Trophoblast cell (in vitro differentiated cells and primary cell): ENCODE measurements at regions not wholly inside any gene's neighbourhood (a gene's known extent, or its start where the extent isn't known, plus 50 kb on each side); places are given as distances from the start of the nearest gene placed in this dataset.

Experiments
- DNase-seq, 2 donors: peaks; one replicate each; pipeline ENCODE4 v3.0.0-alpha.2; 2016
- H2AFZ ChIP-seq: 2 replicates; pipeline ENCODE4 v1.6.1; 2013; ENCODE audit warnings: low read length, moderate library complexity, mild to moderate bottlenecking; ENCODE audit not compliant: insufficient read depth, poor library complexity
- H2AK5ac ChIP-seq: 2 replicates; pipeline ENCODE4 v1.6.1; 2013; ENCODE audit warnings: mild to moderate bottlenecking, low read length
- H2BK120ac ChIP-seq: 2 replicates; pipeline ENCODE4 v1.6.1; 2013; ENCODE audit warnings: low read length, mild to moderate bottlenecking, moderate library complexity; ENCODE audit not compliant: insufficient read depth, poor library complexity
- H2BK12ac ChIP-seq: 2 replicates; pipeline ENCODE4 v1.6.1; 2013; ENCODE audit warnings: mild to moderate bottlenecking, low read length, moderate library complexity
- H2BK5ac ChIP-seq: 2 replicates; pipeline ENCODE4 v1.6.1; 2013; ENCODE audit warnings: low read length, low read depth, moderate library complexity, mild to moderate bottlenecking; ENCODE audit not compliant: poor library complexity
- H3K14ac ChIP-seq: 2 replicates; pipeline ENCODE4 v1.6.1; 2013; ENCODE audit warnings: mild to moderate bottlenecking, low read length
- H3K18ac ChIP-seq: 2 replicates; pipeline ENCODE4 v1.6.1; 2013; ENCODE audit warnings: mild to moderate bottlenecking, low read length
- H3K23ac ChIP-seq: 2 replicates; pipeline ENCODE4 v1.6.1; 2013; ENCODE audit warnings: low read length
- H3K27ac ChIP-seq: 2 replicates; pipeline ENCODE4 v1.5.1; 2013; ENCODE audit warnings: low read depth, mild to moderate bottlenecking, inconsistent platforms, low read length, moderate library complexity
- H3K27me3 ChIP-seq: 2 replicates; pipeline ENCODE4 v1.6.1; 2013; ENCODE audit warnings: inconsistent platforms, mild to moderate bottlenecking, low read length, moderate library complexity; ENCODE audit not compliant: insufficient read depth
- H3K36me3 ChIP-seq, 2 experiments: 1 replicate in 1 of 2; 2 replicates in 1 of 2; pipeline ENCODE4 v1.6.1; 2013; ENCODE audit warnings: low read length in 2 of 2, mild to moderate bottlenecking in 2 of 2, moderate library complexity in 1 of 2; ENCODE audit not compliant: insufficient read depth in 2 of 2, control insufficient read depth in 1 of 2
- H3K4ac ChIP-seq: 2 replicates; pipeline ENCODE4 v1.6.1; 2013; ENCODE audit warnings: low read depth, mild to moderate bottlenecking, low read length, moderate library complexity
- H3K4me1 ChIP-seq, 2 experiments: 1 replicate in 1 of 2; 2 replicates in 1 of 2; pipeline ENCODE4 v1.6.1; 2013; ENCODE audit warnings: low read length in 2 of 2, mild to moderate bottlenecking in 2 of 2, moderate library complexity in 1 of 2; ENCODE audit not compliant: insufficient read depth in 2 of 2, control insufficient read depth in 1 of 2
- H3K4me2 ChIP-seq: 2 replicates; pipeline ENCODE4 v1.6.1; 2013; ENCODE audit warnings: inconsistent platforms, mild to moderate bottlenecking, low read length, moderate library complexity
- H3K4me3 ChIP-seq: 2 replicates; pipeline ENCODE4 v1.5.1; 2013; ENCODE audit warnings: mild to moderate bottlenecking, low read depth, low read length, inconsistent platforms
- H3K79me1 ChIP-seq: one replicate; pipeline ENCODE4 v1.6.1; 2013; ENCODE audit warnings: low read length
- H3K79me2 ChIP-seq: 2 replicates; pipeline ENCODE4 v1.6.1; 2013; ENCODE audit warnings: low read length, mild to moderate bottlenecking; ENCODE audit not compliant: control insufficient read depth, insufficient read depth, poor library complexity
- H3K9ac ChIP-seq: 2 replicates; pipeline ENCODE4 v1.6.1; 2013; ENCODE audit warnings: mild to moderate bottlenecking, low read length
- H3K9me3 ChIP-seq: 2 replicates; pipeline ENCODE4 v1.6.1; 2013; ENCODE audit warnings: low read depth, mild to moderate bottlenecking, control low read depth, inconsistent platforms, low read length; ENCODE audit not compliant: insufficient read depth
- H4K12ac ChIP-seq: 2 replicates; pipeline ENCODE4 v1.6.1; 2013; ENCODE audit warnings: low read depth, mild to moderate bottlenecking, low read length, moderate library complexity
- H4K8ac ChIP-seq: 2 replicates; pipeline ENCODE4 v1.6.1; 2013; ENCODE audit warnings: low read depth, mild to moderate bottlenecking, low read length, moderate library complexity
- H4K91ac ChIP-seq: one replicate; pipeline ENCODE4 v1.6.1; 2013; ENCODE audit warnings: low read depth, mild to moderate bottlenecking, low read length, moderate library complexity
- WGBS: extraction: QIAGEN DNeasy Blood & Tissue Kit; methylation state at CpG from one replicate; pipeline ENCODE4 v1.1.7; 2013; ENCODE audit warnings: missing lambda C conversion rate; ENCODE audit not compliant: insufficient read length, insufficient coverage; ENCODE audit errors: extremely low coverage; 5-methylcytosine and 5-hydroxymethylcytosine counted together

DNA sequence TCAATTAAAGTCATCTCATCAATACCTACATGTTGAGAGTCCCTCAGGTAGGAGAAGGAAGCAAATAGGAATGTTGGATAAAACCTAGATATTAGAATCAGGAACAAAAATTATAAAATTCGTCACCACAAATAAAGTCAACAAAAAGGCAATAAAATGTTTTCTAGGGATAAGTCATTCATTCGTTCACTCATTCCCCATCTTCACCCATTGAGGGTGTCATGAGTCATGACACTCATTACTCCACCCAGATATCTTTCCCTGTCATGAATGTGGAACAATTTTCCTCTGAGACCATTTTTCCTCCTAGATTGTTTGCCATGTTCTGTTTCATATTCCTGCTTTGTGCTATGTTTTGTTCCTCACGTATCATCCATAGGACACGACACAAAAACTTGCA lies 50.9 kb upstream of the OLIG3 start:
- no peak overlapping the region for H4K91ac ChIP-seq
- no peak overlapping the region for H4K12ac ChIP-seq
- no peak overlapping the region for H3K14ac ChIP-seq
- H2BK120ac ChIP-seq, result no peak overlapping the region
- H3K4me3 ChIP-seq, result no peak overlapping the region
- H3K27ac ChIP-seq, result no peak overlapping the region
- H3K4ac ChIP-seq, result no peak overlapping the region
- H3K9me3 ChIP-seq, result no peaks in the 10 kb centered on the region
- H2AK5ac ChIP-seq, result no peak overlapping the region
- no peak overlapping the region for H4K8ac ChIP-seq
- H3K23ac ChIP-seq, result no peak overlapping the region
- WGBS, result no CpG with 5 or more reads among the region's 4 CpGs
- no peak overlapping the region for H2BK5ac ChIP-seq
- no peak overlapping the region for H3K4me2 ChIP-seq
- no peak overlapping the region for H2BK12ac ChIP-seq
- H3K79me1 ChIP-seq, result no peaks in the 10 kb centered on the region
- no peaks in the 10 kb centered on the region for H3K4me1 ChIP-seq
- DNase-seq, result no peak
- no peak overlapping the region for H2AFZ ChIP-seq
- no peak overlapping the region for H3K9ac ChIP-seq
- H3K79me2 ChIP-seq, result no peaks in the 10 kb centered on the region
- no peaks in the 10 kb centered on the region for H3K27me3 ChIP-seq
- no peaks in the 10 kb centered on the region for H3K36me3 ChIP-seq
- no peak overlapping the region for H3K18ac ChIP-seq

DNA sequence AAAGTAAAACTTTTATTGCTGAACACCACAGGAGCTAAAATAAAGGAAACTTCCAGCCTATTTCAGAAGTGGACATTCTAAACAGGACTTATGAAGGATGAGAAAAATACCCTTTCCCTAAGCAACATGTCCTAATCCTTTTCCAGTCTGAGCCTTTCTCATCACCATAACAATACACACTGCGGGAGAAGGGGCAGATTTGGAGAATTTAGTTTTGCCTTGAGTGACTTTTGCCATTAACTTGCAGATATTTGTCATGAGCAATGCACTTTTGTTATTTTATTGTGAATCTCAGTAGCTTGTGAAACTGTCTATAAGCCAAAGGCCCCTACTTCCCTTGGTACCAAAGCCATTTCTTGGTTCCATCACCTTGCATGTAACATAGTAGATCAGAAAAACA lies 53.0 kb upstream of the OLIG3 start:
- no peak overlapping the region for H3K14ac ChIP-seq
- H3K4me2 ChIP-seq, result no peak overlapping the region
- H3K9me3 ChIP-seq, result no peaks in the 10 kb centered on the region
- H2AK5ac ChIP-seq, result no peak overlapping the region
- no peak overlapping the region for H2BK5ac ChIP-seq
- H3K4me3 ChIP-seq, result no peak overlapping the region
- no peak overlapping the region for H3K4ac ChIP-seq
- H3K79me2 ChIP-seq, result no peaks in the 10 kb centered on the region
- no peak overlapping the region for H4K8ac ChIP-seq
- H2BK120ac ChIP-seq, result no peak overlapping the region
- no peak overlapping the region for H3K27ac ChIP-seq
- H4K91ac ChIP-seq, result no peak overlapping the region
- no peak overlapping the region for H3K9ac ChIP-seq
- H3K79me1 ChIP-seq, result no peaks in the 10 kb centered on the region
- no peak for DNase-seq
- WGBS, result no CpG with 5 or more reads among the region's 1 CpG
- no peak overlapping the region for H2AFZ ChIP-seq
- H3K23ac ChIP-seq, result no peak overlapping the region
- H2BK12ac ChIP-seq, result no peak overlapping the region
- no peaks in the 10 kb centered on the region for H3K4me1 ChIP-seq
- no peak overlapping the region for H3K18ac ChIP-seq
- H3K27me3 ChIP-seq, result no peaks in the 10 kb centered on the region
- H4K12ac ChIP-seq, result no peak overlapping the region
- H3K36me3 ChIP-seq, result no peaks in the 10 kb centered on the region

DNA sequence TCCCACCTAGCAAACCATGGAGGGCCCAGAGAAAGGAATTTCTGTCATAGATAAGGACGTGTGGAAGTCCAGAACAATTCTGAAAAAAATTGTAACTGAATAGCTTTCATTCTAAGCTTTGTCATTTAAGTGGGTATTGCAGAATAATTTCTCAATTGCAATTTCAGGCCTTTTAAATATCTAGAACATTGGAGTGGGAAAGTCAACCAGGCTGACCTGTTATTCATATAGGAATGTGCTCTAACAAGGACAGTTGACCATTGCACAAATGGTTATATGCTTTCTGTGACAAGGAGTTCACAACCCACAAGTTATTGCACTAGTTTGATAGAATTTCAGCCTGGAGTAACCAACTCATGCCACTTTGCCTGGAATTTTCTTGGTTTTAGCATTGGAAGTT lies 53.4 kb upstream of the OLIG3 start:
- no peak overlapping the region for H2BK120ac ChIP-seq
- no CpG with 5 or more reads among the region's 1 CpG for WGBS
- H2BK12ac ChIP-seq, result no peak overlapping the region
- peak; percentile 58 to 96 for DNase-seq
- no peak overlapping the region for H3K18ac ChIP-seq
- no peak overlapping the region for H3K4me3 ChIP-seq
- no peak overlapping the region for H3K4ac ChIP-seq
- H4K91ac ChIP-seq, result no peak overlapping the region
- H2AFZ ChIP-seq, result no peak overlapping the region
- no peak overlapping the region for H4K8ac ChIP-seq
- no peaks in the 10 kb centered on the region for H3K79me1 ChIP-seq
- H3K9ac ChIP-seq, result no peak overlapping the region
- H3K79me2 ChIP-seq, result no peaks in the 10 kb centered on the region
- no peak overlapping the region for H3K23ac ChIP-seq
- no peaks in the 10 kb centered on the region for H3K36me3 ChIP-seq
- no peak overlapping the region for H4K12ac ChIP-seq
- no peaks in the 10 kb centered on the region for H3K9me3 ChIP-seq
- no peaks in the 10 kb centered on the region for H3K27me3 ChIP-seq
- no peaks in the 10 kb centered on the region for H3K4me1 ChIP-seq
- no peak overlapping the region for H3K14ac ChIP-seq
- no peak overlapping the region for H3K27ac ChIP-seq
- H2AK5ac ChIP-seq, result no peak overlapping the region
- no peak overlapping the region for H3K4me2 ChIP-seq
- H2BK5ac ChIP-seq, result no peak overlapping the region

DNA sequence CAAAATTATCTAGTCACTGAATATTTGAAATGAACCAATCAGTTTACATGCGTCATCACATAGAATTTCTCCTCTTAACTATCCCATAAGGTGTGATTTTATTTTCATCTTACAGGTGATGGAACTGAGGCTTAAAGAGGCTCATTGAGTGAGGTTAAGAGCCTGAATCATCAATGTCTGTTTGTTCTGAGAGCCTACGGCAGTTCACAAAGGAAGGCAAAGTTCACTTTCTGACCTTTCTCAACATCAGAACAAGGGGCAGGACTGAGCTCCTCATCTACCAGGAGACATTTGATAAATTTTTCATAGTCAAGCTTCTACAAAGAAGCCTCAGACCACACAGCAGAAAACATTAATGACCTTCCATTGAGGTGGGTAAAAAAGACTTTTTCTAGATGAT lies 54.9 kb upstream of the OLIG3 start:
- Histone ChIP-seq H3K14ac (no peak overlapping the region), H3K4me1 (no peaks in the 10 kb centered on the region), H2AK5ac (no peak overlapping the region), H2AFZ (no peak overlapping the region), H3K18ac (no peak overlapping the region), H3K79me1 (no peaks in the 10 kb centered on the region), H3K9me3 (no peaks in the 10 kb centered on the region), H4K8ac (no peak overlapping the region), H3K9ac (no peak overlapping the region), H3K79me2 (no peaks in the 10 kb centered on the region), H3K4me3 (no peak overlapping the region), H4K91ac (no peak overlapping the region), H3K27ac (no peak overlapping the region), H2BK5ac (no peak overlapping the region), H2BK12ac (no peak overlapping the region), H2BK120ac (no peak overlapping the region), H3K36me3 (no peaks in the 10 kb centered on the region), H3K4ac (no peak overlapping the region), H3K4me2 (no peak overlapping the region), H3K23ac (no peak overlapping the region), H4K12ac (no peak overlapping the region), H3K27me3 (no peaks in the 10 kb centered on the region)
- DNase-seq, result peak in 1 of 2 donors; percentile 68
- WGBS, result no CpG with 5 or more reads among the region's 2 CpGs
